MV-4-11 (cell line): ENCODE measurements at regions not wholly inside any gene's neighbourhood (a gene's known extent, or its start where the extent isn't known, plus 50 kb on each side); places are given as distances from the start of the nearest gene placed in this dataset.
"Not testable (repeated sequence)": the region's sequence is repeated elsewhere in the genome, so short reads cannot be mapped to it uniquely, and the experiment has no call there.

Source experiments
- DNase-seq: peaks from one replicate; lab custom pipeline; 2025; lab: John Stamatoyannopoulos, UW

- DNase-seq: no peak
Measured at GRCh38 chr5:116740771-116741170, 166.1 kb upstream of the SEMA6A start.

DNA sequence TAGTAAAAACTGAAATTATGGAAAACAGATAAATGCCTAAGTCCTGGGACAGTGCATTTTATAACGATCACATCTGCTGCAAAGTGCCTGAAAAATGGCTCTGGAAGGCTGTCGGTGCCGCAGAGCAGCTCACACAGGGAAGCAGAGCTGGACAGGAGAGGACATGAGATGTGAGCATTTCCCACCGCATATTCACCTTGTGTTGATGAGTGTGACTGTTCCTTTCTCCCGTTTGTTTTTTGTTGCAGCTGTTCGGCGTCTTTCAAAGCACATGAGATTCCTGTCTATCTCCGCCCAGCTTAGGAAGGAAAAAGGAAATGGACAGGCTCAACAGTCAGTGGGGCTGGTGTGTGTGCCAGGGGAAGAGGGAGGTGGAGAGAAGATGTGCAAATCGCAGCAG is 164.9 kb upstream of the SEMA6A start:
- no peak for DNase-seq

DNA sequence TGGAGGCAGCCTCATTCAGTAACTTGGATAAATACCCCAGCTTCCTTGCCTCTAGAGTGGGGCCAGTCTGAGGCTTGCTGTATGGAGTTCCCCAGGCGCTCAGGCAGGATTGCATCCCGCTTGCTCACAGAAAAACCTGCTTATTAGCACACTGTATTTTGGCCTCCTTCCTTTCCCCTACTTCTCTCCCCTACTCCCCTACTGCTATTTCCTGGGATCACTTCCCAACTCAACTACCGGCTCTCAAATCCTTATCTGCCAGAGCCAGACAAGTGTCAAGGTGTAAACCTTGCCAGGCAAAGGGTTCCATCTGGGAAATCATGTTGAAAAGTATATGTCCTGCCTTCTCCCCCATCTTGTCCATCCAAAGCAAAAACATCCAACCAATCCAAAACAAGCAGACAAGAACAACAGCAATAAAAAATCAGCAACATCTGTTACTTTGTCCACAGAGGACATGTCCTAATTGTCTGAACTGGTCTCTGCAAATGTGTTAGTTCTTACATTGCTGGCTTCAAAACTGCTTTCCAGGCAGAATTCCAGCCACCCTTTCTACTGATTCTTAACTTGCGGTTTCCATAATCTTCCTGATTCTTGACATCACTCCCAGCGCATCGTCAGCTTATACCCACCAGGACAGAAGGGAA is 164.1 kb upstream of the SEMA6A start:
- no peak for DNase-seq

GRCh38 chr5:116738239-116738614 is 163.6 kb upstream of the SEMA6A start:
- DNase-seq: no peak

DNA sequence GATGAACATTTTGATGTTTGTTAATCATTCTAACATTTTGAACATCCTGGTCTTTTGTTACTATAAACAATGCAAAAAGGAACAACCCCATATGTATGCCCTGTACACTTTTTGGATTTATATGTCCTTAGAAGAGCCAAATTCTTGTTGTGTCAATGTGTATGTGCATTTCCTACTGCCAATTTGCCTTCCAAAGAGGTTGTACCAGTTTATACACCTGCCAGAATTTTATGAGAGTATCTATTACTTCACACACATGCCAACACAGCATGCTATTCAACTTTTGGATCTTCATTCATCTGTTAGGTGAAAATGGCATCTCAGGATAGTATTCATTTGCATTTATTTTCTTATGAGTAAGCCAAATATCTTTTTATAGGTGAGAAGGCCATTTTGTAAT is 162.0 kb upstream of the SEMA6A start:
- DNase-seq: no peak

- no peak for DNase-seq
Measured at GRCh38 chr5:116733991-116734975, 159.7 kb upstream of the SEMA6A start.

DNA sequence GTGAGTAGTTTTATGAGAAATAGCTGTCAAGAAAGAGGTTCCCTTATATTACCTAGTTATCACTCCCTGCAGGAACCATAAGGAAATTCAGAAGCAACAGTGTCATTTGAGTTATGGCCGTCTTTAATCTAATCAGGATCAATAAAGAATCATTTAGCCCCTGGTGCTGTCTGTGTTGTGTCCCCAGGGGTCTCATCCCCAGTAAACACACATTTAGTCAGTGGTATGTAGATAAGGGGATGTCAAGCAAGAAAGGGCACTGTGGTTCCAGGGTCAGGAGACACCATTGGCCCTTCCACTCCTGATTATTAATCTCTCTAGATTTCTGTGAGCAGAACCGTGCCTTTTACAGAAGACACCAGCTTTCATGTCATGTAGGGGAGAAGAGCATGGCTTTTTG is 158.0 kb upstream of the SEMA6A start:
- DNase-seq: no peak

- no peak for DNase-seq
Measured at GRCh38 chr5:116731432-116731831, 156.8 kb upstream of the SEMA6A start.

GRCh38 chr5:116730706-116731105 is 156.1 kb upstream of the SEMA6A start:
- DNase-seq: no peak

- DNase-seq: no peak
Measured at GRCh38 chr5:116730185-116730584, 155.6 kb upstream of the SEMA6A start.

- no peak for DNase-seq
Measured at GRCh38 chr5:116727248-116727647, 152.6 kb upstream of the SEMA6A start.

GRCh38 chr5:116726180-116726579 is 151.6 kb upstream of the SEMA6A start:
- DNase-seq: not testable (repeated sequence)

DNA sequence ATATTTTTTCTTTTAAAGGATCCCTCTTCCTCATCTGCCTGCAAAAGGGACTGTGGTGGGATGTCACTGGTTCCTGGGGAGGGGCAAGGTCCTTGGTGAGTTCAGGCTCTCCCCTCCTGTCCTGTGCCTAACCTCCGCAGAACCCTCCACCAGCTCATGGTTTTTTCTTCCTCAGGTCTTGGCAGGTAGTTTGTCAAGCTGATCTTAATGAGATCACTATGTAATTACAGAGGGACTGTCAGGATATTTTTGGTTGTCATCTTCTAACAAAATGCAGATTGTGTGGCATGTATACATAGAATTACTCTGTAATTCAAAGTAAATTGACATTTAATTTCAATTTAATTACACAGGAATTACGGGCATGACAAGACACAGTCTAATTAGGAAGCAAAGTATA is 150.3 kb upstream of the SEMA6A start:
- no peak for DNase-seq

- no peak for DNase-seq
Measured at GRCh38 chr5:116722651-116723050, 148.0 kb upstream of the SEMA6A start.

GRCh38 chr5:116719106-116719505 is 144.5 kb upstream of the SEMA6A start:
- no peak for DNase-seq

GRCh38 chr5:116718317-116718716 is 143.7 kb upstream of the SEMA6A start:
- no peak for DNase-seq

GRCh38 chr5:116709082-116709481 is 134.5 kb upstream of the SEMA6A start:
- no peak for DNase-seq

DNA sequence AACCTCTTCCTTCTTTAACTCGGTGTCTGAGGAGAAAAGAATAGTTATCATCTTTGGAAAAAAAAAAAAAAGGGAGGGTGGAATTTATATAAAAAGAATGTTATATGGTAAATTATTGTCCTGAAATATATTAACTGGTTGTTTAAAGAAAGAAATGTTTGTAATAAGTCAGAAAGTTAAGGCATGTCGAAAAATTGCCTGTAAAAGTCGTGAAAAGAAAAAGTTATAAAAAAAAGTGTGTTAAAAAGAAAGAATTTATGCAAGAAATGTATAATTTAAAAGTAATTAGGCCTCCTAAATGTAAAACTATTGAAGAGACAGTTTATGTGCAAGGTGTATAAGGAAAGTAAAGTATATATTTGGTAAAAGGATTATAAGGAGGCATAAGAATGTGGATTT is 130.5 kb upstream of the SEMA6A start:
- not testable (repeated sequence) for DNase-seq

DNA sequence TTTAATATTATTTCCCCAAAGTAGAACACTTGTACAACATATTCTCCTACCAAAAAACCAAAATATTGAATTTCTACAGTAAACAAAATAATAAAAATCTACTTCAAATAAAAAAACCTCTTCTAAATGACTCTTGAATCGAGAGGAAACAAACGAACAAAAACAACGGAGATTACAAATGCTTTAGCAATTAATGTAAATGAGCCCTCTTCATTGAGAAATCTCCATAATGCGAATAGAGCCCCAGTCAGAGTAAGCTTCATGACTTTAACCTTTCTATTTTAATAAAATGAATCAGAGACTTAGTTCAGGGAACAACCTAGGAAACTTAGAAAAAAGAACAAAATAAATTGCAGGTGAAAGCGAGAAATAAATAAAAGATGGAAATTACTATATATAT is 129.3 kb upstream of the SEMA6A start:
- no peak for DNase-seq

GRCh38 chr5:116703328-116703727 is 128.7 kb upstream of the SEMA6A start:
- DNase-seq: no peak

DNA sequence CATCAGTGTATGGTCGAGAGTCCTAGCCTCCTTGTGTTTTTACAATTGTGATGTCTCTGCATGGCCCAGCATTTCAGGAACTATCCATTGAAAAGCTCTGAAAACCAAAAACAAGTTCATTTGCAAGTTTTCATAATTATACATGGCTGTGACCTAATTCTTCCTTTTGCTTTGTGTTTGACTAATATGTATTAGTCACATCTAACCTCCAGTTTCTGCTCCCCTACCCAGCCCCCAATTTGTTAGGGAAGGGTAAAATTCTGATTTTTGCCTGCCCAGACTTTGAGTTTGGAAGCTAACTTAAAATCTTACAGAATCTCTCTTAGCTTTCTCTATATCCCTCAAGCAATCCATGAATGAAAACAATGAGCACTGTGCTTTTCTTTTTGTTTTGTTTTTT is 128.2 kb upstream of the SEMA6A start:
- DNase-seq: no peak

- DNase-seq: no peak
Measured at GRCh38 chr5:116699332-116699731, 124.7 kb upstream of the SEMA6A start.

GRCh38 chr5:116696366-116696765 is 121.7 kb upstream of the SEMA6A start:
- no peak for DNase-seq
